Loucy (cell line): ENCODE measurements at regions not wholly inside any gene's neighbourhood (a gene's known extent, or its start where the extent isn't known, plus 50 kb on each side); places are given as distances from the start of the nearest gene placed in this dataset.

ENCODE experiments used
- H2AFZ ChIP-seq: fragments of 200-600 bp; sonication (generic); 2 replicates; pipeline ENCODE4 v1.6.0; 2016; ENCODE audit warnings: antibody characterized with exemption, mild to moderate bottlenecking, low read length, moderate library complexity
- H3F3A ChIP-seq: fragments of 200-600 bp; 2 replicates; pipeline ENCODE4 v1.6.0; 2016; ENCODE audit warnings: antibody characterized with exemption, low read depth, mild to moderate bottlenecking
- H3K27me3 ChIP-seq: fragments of 200-600 bp; sonication (generic); 2 replicates; pipeline ENCODE4 v1.6.1; 2014; ENCODE audit warnings: low read length, mild to moderate bottlenecking; ENCODE audit not compliant: insufficient read depth, poor library complexity, severe bottlenecking
- H3K36me3 ChIP-seq: fragments of 200-600 bp; sonication (generic); 2 replicates; pipeline ENCODE4 v1.6.1; 2016; ENCODE audit warnings: low read length; ENCODE audit not compliant: insufficient read depth
- H3K4me1 ChIP-seq: fragments of 200-600 bp; sonication (generic); 2 replicates; pipeline ENCODE4 v1.5.1; 2014; ENCODE audit warnings: low read length, mild to moderate bottlenecking; ENCODE audit not compliant: insufficient read depth, poor library complexity, severe bottlenecking
- H3K4me2 ChIP-seq: fragments of 200-600 bp; sonication (generic); 2 replicates; pipeline ENCODE4 v1.6.0; 2014; ENCODE audit warnings: antibody characterized with exemption, low read length, low read depth, mild to moderate bottlenecking; ENCODE audit not compliant: poor library complexity, severe bottlenecking
- H3K4me3 ChIP-seq: fragments of 200-600 bp; sonication (generic); 2 replicates; pipeline ENCODE4 v1.5.1; 2014; ENCODE audit warnings: low read length, mild to moderate bottlenecking, mixed read lengths; ENCODE audit not compliant: poor library complexity, severe bottlenecking
- H3K79me2 ChIP-seq: fragments of 200-600 bp; sonication (generic); 2 replicates; pipeline ENCODE4 v1.6.1; 2014; ENCODE audit warnings: low read length; ENCODE audit not compliant: insufficient read depth
- H3K9ac ChIP-seq: fragments of 200-600 bp; sonication (generic); 2 replicates; pipeline ENCODE4 v1.6.0; 2014; ENCODE audit warnings: mild to moderate bottlenecking, low read depth, low read length, moderate library complexity; ENCODE audit not compliant: poor library complexity, severe bottlenecking
- H3K9me2 ChIP-seq: fragments of 200-600 bp; sonication (generic); replicated peaks from 2 replicates; pipeline ENCODE4 v1.6.1; 2016; ENCODE audit warnings: low read depth, low read length, mixed read lengths
- H3K9me3 ChIP-seq: fragments of 200-600 bp; sonication (generic); 2 replicates; pipeline ENCODE4 v1.6.1; 2014; ENCODE audit warnings: mild to moderate bottlenecking, antibody characterized with exemption, low read length, low read depth; ENCODE audit not compliant: insufficient read depth
- H4K20me1 ChIP-seq: fragments of 200-600 bp; sonication (generic); 2 replicates; pipeline ENCODE4 v1.6.0; 2014; ENCODE audit warnings: antibody characterized with exemption, low read length, mild to moderate bottlenecking; ENCODE audit not compliant: insufficient read depth, poor library complexity, severe bottlenecking
- CTCF ChIP-seq: fragments of 200-600 bp; sonication (generic); conservative IDR thresholded peaks from 2 replicates; pipeline ENCODE4 v1.5.1; 2014; ENCODE audit warnings: mild to moderate bottlenecking, antibody characterized with exemption, low read length
- EZH2phosphoT487 ChIP-seq: fragments of 200-600 bp; IDR thresholded peaks from 2 replicates; pipeline ENCODE4 v1.6.1; 2018; ENCODE audit warnings: antibody characterized with exemption, mild to moderate bottlenecking, moderate library complexity, borderline replicate concordance

- TF ChIP-seq CTCF (no peak), EZH2phosphoT487 (no peak)
- no peak overlapping the region for H2AFZ ChIP-seq
- no peaks in the 10 kb centered on the region for H4K20me1 ChIP-seq
- no peaks in the 10 kb centered on the region for H3K9me2 ChIP-seq
- no peak overlapping the region for H3K4me3 ChIP-seq
- H3K4me2 ChIP-seq: no peak overlapping the region
- no peaks in the 10 kb centered on the region for H3K4me1 ChIP-seq
- no peaks in the 10 kb centered on the region for H3K9me3 ChIP-seq
- H3F3A ChIP-seq: no peaks in the 10 kb centered on the region
- H3K79me2 ChIP-seq: no peaks in the 10 kb centered on the region
- H3K36me3 ChIP-seq: no peaks in the 10 kb centered on the region
- no peak overlapping the region for H3K9ac ChIP-seq
- no peaks in the 10 kb centered on the region for H3K27me3 ChIP-seq
These were observed 148.8 kb downstream of the GATB start for GRCh38 chr4:151611960-151612359.

- Histone ChIP-seq H3K79me2 (no peaks in the 10 kb centered on the region), H3F3A (no peaks in the 10 kb centered on the region), H3K9ac (no peak overlapping the region), H2AFZ (no peak overlapping the region), H3K36me3 (no peaks in the 10 kb centered on the region), H3K9me3 (no peaks in the 10 kb centered on the region), H3K4me2 (no peak overlapping the region), H4K20me1 (no peaks in the 10 kb centered on the region), H3K27me3 (no peaks in the 10 kb centered on the region), H3K4me1 (no peaks in the 10 kb centered on the region), H3K4me3 (no peak overlapping the region), H3K9me2 (no peaks in the 10 kb centered on the region)
- TF ChIP-seq EZH2phosphoT487: no peak
These were observed 147.5 kb downstream of the GATB start for GRCh38 chr4:151613290-151613689.

- Histone ChIP-seq H3K9ac (no peak overlapping the region), H2AFZ (no peak overlapping the region), H3K79me2 (no peaks in the 10 kb centered on the region), H3K36me3 (no peaks in the 10 kb centered on the region), H3F3A (no peaks in the 10 kb centered on the region), H3K4me3 (no peak overlapping the region), H3K27me3 (no peaks in the 10 kb centered on the region), H4K20me1 (no peaks in the 10 kb centered on the region), H3K4me2 (no peak overlapping the region), H3K9me3 (no peaks in the 10 kb centered on the region), H3K4me1 (no peaks in the 10 kb centered on the region), H3K9me2 (no peaks in the 10 kb centered on the region)
- no peak for TF ChIP-seq EZH2phosphoT487
- no peak for TF ChIP-seq CTCF
These were observed 146.2 kb downstream of the GATB start for GRCh38 chr4:151614561-151614960.

- TF ChIP-seq CTCF: no peak
- TF ChIP-seq EZH2phosphoT487: no peak
- H3K4me3 ChIP-seq: no peak overlapping the region
- no peak overlapping the region for H3K9ac ChIP-seq
- no peaks in the 10 kb centered on the region for H3K36me3 ChIP-seq
- H3F3A ChIP-seq: no peaks in the 10 kb centered on the region
- H2AFZ ChIP-seq: no peak overlapping the region
- no peaks in the 10 kb centered on the region for H3K9me2 ChIP-seq
- H3K27me3 ChIP-seq: no peaks in the 10 kb centered on the region
- H3K9me3 ChIP-seq: no peaks in the 10 kb centered on the region
- no peaks in the 10 kb centered on the region for H3K79me2 ChIP-seq
- H3K4me1 ChIP-seq: no peaks in the 10 kb centered on the region
- no peak overlapping the region for H3K4me2 ChIP-seq
- no peaks in the 10 kb centered on the region for H4K20me1 ChIP-seq
These were observed 141.9 kb downstream of the GATB start for GRCh38 chr4:151618858-151619257.
